ENCODE measurements at regions not wholly inside any gene's neighbourhood (a gene's known extent, or its start where the extent isn't known, plus 50 kb on each side); places are given as distances from the start of the nearest gene placed in this dataset.

GRCh38 chr19:28889941-28890670 lies 322.8 kb downstream of the UQCRFS1 start:
- Histone ChIP-seq H3K18ac (ENCODE audit: insufficient read length, low read depth, low read length) (no peak overlapping the region), H3K79me1 (ENCODE audit: insufficient read depth, low read depth, low read length, poor library complexity, severe bottlenecking) (no peaks in the 10 kb centered on the region), H3K56ac (ENCODE audit: insufficient read length, low read depth, low read length) (no peak overlapping the region), H3K27me3 (ENCODE audit: insufficient read depth, low read length) (no peaks in the 10 kb centered on the region), H2AFZ (ENCODE audit: low read length) (no peak overlapping the region), H2BK12ac (ENCODE audit: insufficient read length, low read depth, low read length) (no peak overlapping the region), H2BK15ac (ENCODE audit: low read depth, low read length) (no peak overlapping the region), H2AK5ac (ENCODE audit: insufficient read length, low read length) (no peak overlapping the region), H2BK20ac (ENCODE audit: low read depth, low read length, poor library complexity, severe bottlenecking) (no peak overlapping the region), H3K9ac (ENCODE audit: extremely low read depth, insufficient read length, low read length) (no peak overlapping the region), H3K9me3 (ENCODE audit: control insufficient read depth, low read depth, low read length) (no peaks in the 10 kb centered on the region), H3K23ac (ENCODE audit: insufficient read length, low read depth, low read length) (no peak overlapping the region), H2BK5ac (ENCODE audit: insufficient read length, low read length) (no peak overlapping the region), H2BK120ac (ENCODE audit: low read depth, low read length, poor library complexity, severe bottlenecking) (no peak overlapping the region), H3K4ac (ENCODE audit: low read depth, low read length) (no peak overlapping the region), H4K91ac (ENCODE audit: insufficient read length, low read depth, low read length) (no peak overlapping the region), H4K8ac (replicated peaks; ENCODE audit: insufficient read length, low read depth, low read length) (no peak overlapping the region), H3K23me2 (ENCODE audit: insufficient read length, low read depth, low read length, poor library complexity, severe bottlenecking) (peaks cover 2% of the 10 kb centered on the region), H3K4me2 (ENCODE audit: insufficient read depth, insufficient read length, low read length) (no peak overlapping the region), H4K5ac (ENCODE audit: insufficient read length, low read depth, low read length) (no peak overlapping the region), H3T11ph (ENCODE audit: low read length) (no peak overlapping the region), H3K4me1 (ENCODE audit: insufficient read depth, low read length) (peaks cover 5% of the 10 kb centered on the region; the same call in 1 of the 2 replicates), H3K79me2 (ENCODE audit: insufficient read depth, low read length) (no peaks in the 10 kb centered on the region), H4K20me1 (ENCODE audit: control insufficient read depth, insufficient read depth, insufficient read length) (no peaks in the 10 kb centered on the region), H3K14ac (ENCODE audit: insufficient read depth, low read length) (no peak overlapping the region; the same call in 1 of the 2 replicates), H3K27ac (ENCODE audit: insufficient read length, low read depth, low read length) (no peak overlapping the region)
- no peak overlapping the region; a peak in 1 of 7 replicates for H3K27ac Mint-ChIP-seq
- no CpG with 5 or more reads among the region's 14 CpGs for WGBS (ENCODE audit: extremely low coverage, insufficient read length, low lambda C conversion rate)
- H3K4me3 Mint-ChIP-seq, result no peak overlapping the region
- no peak for TF ChIP-seq CTCF (conservative IDR thresholded peaks at IDR 0.05)
- no peak for DNase-seq
- H3K36me3 Mint-ChIP-seq (ENCODE audit: insufficient read depth in 1 of 3, low read depth in 3 of 3), result no peaks in the 10 kb centered on the region
- peaks cover 26 to 27% of the 10 kb centered on the region in 2 experiments for H3K4me1 Mint-ChIP-seq
- no peaks in the 10 kb centered on the region; a peak in 1 of 5 replicates for H3K9me3 Mint-ChIP-seq
- H3K27me3 Mint-ChIP-seq (ENCODE audit: low read depth), result peaks cover under 1% of the 10 kb centered on the region; the same call in 1 of the 2 replicates
